ENCODE measurements at regions not wholly inside any gene's neighbourhood (a gene's known extent, or its start where the extent isn't known, plus 50 kb on each side); places are given as distances from the start of the nearest gene placed in this dataset.

- Mint-ChIP-seq H3K36me3 (ENCODE audit: low read depth) (no peaks in the 10 kb centered on the region), H3K27ac (no peak overlapping the region), H3K9me3 (peaks cover 11% of the 10 kb centered on the region), H3K4me1 (no peaks in the 10 kb centered on the region), H3K4me3 (no peak overlapping the region), H3K27me3 (no peaks in the 10 kb centered on the region)
- no peak for ATAC-seq (replicated peaks)
Observed at GRCh38 chr5:24783596-24783995, 138.8 kb upstream of the CDH10 start.

GRCh38 chr5:24777392-24777791, 132.6 kb upstream of the CDH10 start:
- H3K27me3 Mint-ChIP-seq: no peaks in the 10 kb centered on the region
- no peaks in the 10 kb centered on the region for H3K4me1 Mint-ChIP-seq
- no peak overlapping the region for H3K27ac Mint-ChIP-seq
- H3K36me3 Mint-ChIP-seq (ENCODE audit: low read depth): no peaks in the 10 kb centered on the region
- peaks cover 20% of the 10 kb centered on the region for H3K9me3 Mint-ChIP-seq
- no peak overlapping the region for H3K4me3 Mint-ChIP-seq
- no peak for ATAC-seq (replicated peaks)

GRCh38 chr5:24773261-24773660, 128.5 kb upstream of the CDH10 start:
- H3K36me3 Mint-ChIP-seq (ENCODE audit: low read depth): no peaks in the 10 kb centered on the region
- no peaks in the 10 kb centered on the region for H3K4me1 Mint-ChIP-seq
- H3K9me3 Mint-ChIP-seq: peaks cover 25% of the 10 kb centered on the region
- no peak overlapping the region for H3K27ac Mint-ChIP-seq
- H3K4me3 Mint-ChIP-seq: no peak overlapping the region
- ATAC-seq (replicated peaks): no peak
- no peaks in the 10 kb centered on the region for H3K27me3 Mint-ChIP-seq

- no peaks in the 10 kb centered on the region for H3K36me3 Mint-ChIP-seq (ENCODE audit: low read depth)
- ATAC-seq (replicated peaks): no peak
- no peak overlapping the region for H3K27ac Mint-ChIP-seq
- H3K4me1 Mint-ChIP-seq: no peaks in the 10 kb centered on the region
- no peaks in the 10 kb centered on the region for H3K27me3 Mint-ChIP-seq
- no peak overlapping the region for H3K4me3 Mint-ChIP-seq
- peaks cover 18% of the 10 kb centered on the region for H3K9me3 Mint-ChIP-seq
Observed at GRCh38 chr5:24767086-24767485, 122.3 kb upstream of the CDH10 start.

- Mint-ChIP-seq H3K36me3 (ENCODE audit: low read depth) (no peaks in the 10 kb centered on the region), H3K27ac (no peak overlapping the region), H3K27me3 (no peaks in the 10 kb centered on the region), H3K9me3 (peaks cover 16% of the 10 kb centered on the region), H3K4me3 (no peak overlapping the region), H3K4me1 (no peaks in the 10 kb centered on the region)
- ATAC-seq (replicated peaks): no peak
Observed at GRCh38 chr5:24765219-24765618, 120.4 kb upstream of the CDH10 start.

- no peak for ATAC-seq (replicated peaks)
- no peaks in the 10 kb centered on the region for H3K4me1 Mint-ChIP-seq
- H3K27me3 Mint-ChIP-seq: no peaks in the 10 kb centered on the region
- H3K4me3 Mint-ChIP-seq: no peak overlapping the region
- H3K27ac Mint-ChIP-seq: no peak overlapping the region
- no peaks in the 10 kb centered on the region for H3K36me3 Mint-ChIP-seq (ENCODE audit: low read depth)
- H3K9me3 Mint-ChIP-seq: peaks cover 28% of the 10 kb centered on the region
Observed at GRCh38 chr5:24750355-24750754, 105.6 kb upstream of the CDH10 start.

GRCh38 chr5:24749701-24750100, 104.9 kb upstream of the CDH10 start:
- ATAC-seq (replicated peaks): no peak
- H3K9me3 Mint-ChIP-seq: peaks cover 34% of the 10 kb centered on the region
- H3K27me3 Mint-ChIP-seq: no peaks in the 10 kb centered on the region
- H3K4me3 Mint-ChIP-seq: no peak overlapping the region
- no peak overlapping the region for H3K27ac Mint-ChIP-seq
- no peaks in the 10 kb centered on the region for H3K4me1 Mint-ChIP-seq
- no peaks in the 10 kb centered on the region for H3K36me3 Mint-ChIP-seq (ENCODE audit: low read depth)

GRCh38 chr5:24747327-24747726, 102.5 kb upstream of the CDH10 start:
- no peak for ATAC-seq (replicated peaks)
- Mint-ChIP-seq H3K36me3 (ENCODE audit: low read depth) (no peaks in the 10 kb centered on the region), H3K27me3 (no peaks in the 10 kb centered on the region), H3K4me3 (no peak overlapping the region), H3K4me1 (no peaks in the 10 kb centered on the region), H3K9me3 (peaks cover 32% of the 10 kb centered on the region), H3K27ac (no peak overlapping the region)

GRCh38 chr5:24742334-24742733, 97.6 kb upstream of the CDH10 start:
- no peaks in the 10 kb centered on the region for H3K4me1 Mint-ChIP-seq
- no peak overlapping the region for H3K4me3 Mint-ChIP-seq
- no peak overlapping the region for H3K27ac Mint-ChIP-seq
- H3K9me3 Mint-ChIP-seq: peaks cover 35% of the 10 kb centered on the region
- no peak for ATAC-seq (replicated peaks)
- no peaks in the 10 kb centered on the region for H3K36me3 Mint-ChIP-seq (ENCODE audit: low read depth)
- H3K27me3 Mint-ChIP-seq: no peaks in the 10 kb centered on the region

- peaks cover 27% of the 10 kb centered on the region for H3K9me3 Mint-ChIP-seq
- no peak overlapping the region for H3K4me3 Mint-ChIP-seq
- no peak for ATAC-seq (replicated peaks)
Observed at GRCh38 chr5:24737163-24737562, 92.4 kb upstream of the CDH10 start.

GRCh38 chr5:24735284-24735683, 90.5 kb upstream of the CDH10 start:
- Mint-ChIP-seq H3K9me3 (peaks cover 22% of the 10 kb centered on the region), H3K27me3 (no peaks in the 10 kb centered on the region), H3K4me1 (no peaks in the 10 kb centered on the region), H3K27ac (no peak overlapping the region), H3K36me3 (ENCODE audit: low read depth) (no peaks in the 10 kb centered on the region), H3K4me3 (no peak overlapping the region)
- ATAC-seq (replicated peaks): no peak

More at GRCh38 chr5:24737163-24737562, 92.4 kb upstream of the CDH10 start:
- H3K27ac Mint-ChIP-seq: no peak overlapping the region
- no peaks in the 10 kb centered on the region for H3K27me3 Mint-ChIP-seq
- H3K4me1 Mint-ChIP-seq: no peaks in the 10 kb centered on the region
- no peaks in the 10 kb centered on the region for H3K36me3 Mint-ChIP-seq (ENCODE audit: low read depth)

- H3K4me1 Mint-ChIP-seq: no peaks in the 10 kb centered on the region
- H3K9me3 Mint-ChIP-seq: peaks cover 22% of the 10 kb centered on the region
- H3K36me3 Mint-ChIP-seq (ENCODE audit: low read depth): no peaks in the 10 kb centered on the region
- no peak for ATAC-seq (replicated peaks)
- H3K27ac Mint-ChIP-seq: no peak overlapping the region
- no peak overlapping the region for H3K4me3 Mint-ChIP-seq
- H3K27me3 Mint-ChIP-seq: no peaks in the 10 kb centered on the region
Observed at GRCh38 chr5:24732184-24732583, 87.4 kb upstream of the CDH10 start.

GRCh38 chr5:24720743-24721142, 76.0 kb upstream of the CDH10 start:
- Mint-ChIP-seq H3K4me3 (no peak overlapping the region), H3K4me1 (no peaks in the 10 kb centered on the region), H3K27ac (no peak overlapping the region)

GRCh38 chr5:24714746-24715145, 70.0 kb upstream of the CDH10 start:
- H3K4me1 Mint-ChIP-seq: no peaks in the 10 kb centered on the region
- H3K36me3 Mint-ChIP-seq (ENCODE audit: low read depth): no peaks in the 10 kb centered on the region
- no peak for ATAC-seq (replicated peaks)
- H3K27ac Mint-ChIP-seq: no peak overlapping the region
- H3K9me3 Mint-ChIP-seq: peaks cover 6% of the 10 kb centered on the region
- H3K4me3 Mint-ChIP-seq: no peak overlapping the region
- no peaks in the 10 kb centered on the region for H3K27me3 Mint-ChIP-seq

More at GRCh38 chr5:24720743-24721142, 76.0 kb upstream of the CDH10 start:
- H3K9me3 Mint-ChIP-seq: peaks cover 18% of the 10 kb centered on the region
- ATAC-seq (replicated peaks): no peak
- H3K27me3 Mint-ChIP-seq: no peaks in the 10 kb centered on the region
- no peaks in the 10 kb centered on the region for H3K36me3 Mint-ChIP-seq (ENCODE audit: low read depth)

- Mint-ChIP-seq H3K4me1 (no peaks in the 10 kb centered on the region), H3K27ac (no peak overlapping the region), H3K27me3 (no peaks in the 10 kb centered on the region), H3K36me3 (ENCODE audit: low read depth) (no peaks in the 10 kb centered on the region), H3K9me3 (peaks cover 6% of the 10 kb centered on the region), H3K4me3 (no peak overlapping the region)
- ATAC-seq (replicated peaks): no peak
Observed at GRCh38 chr5:24712947-24713346, 68.2 kb upstream of the CDH10 start.

GRCh38 chr5:24712047-24712446, 67.3 kb upstream of the CDH10 start:
- ATAC-seq (replicated peaks): no peak
- Mint-ChIP-seq H3K4me1 (no peaks in the 10 kb centered on the region), H3K27ac (no peak overlapping the region), H3K4me3 (no peak overlapping the region), H3K9me3 (peaks cover 9% of the 10 kb centered on the region), H3K27me3 (no peaks in the 10 kb centered on the region), H3K36me3 (ENCODE audit: low read depth) (no peaks in the 10 kb centered on the region)

All from activated T-helper 17 cell treated with anti-CD3 and anti-CD28 coated beads, Interleukin-2, amount 50 U/mL, for 72 hours (primary cell).